ENCODE measurements at regions not wholly inside any gene's neighbourhood (a gene's known extent, or its start where the extent isn't known, plus 50 kb on each side); places are given as distances from the start of the nearest gene placed in this dataset.

DNA sequence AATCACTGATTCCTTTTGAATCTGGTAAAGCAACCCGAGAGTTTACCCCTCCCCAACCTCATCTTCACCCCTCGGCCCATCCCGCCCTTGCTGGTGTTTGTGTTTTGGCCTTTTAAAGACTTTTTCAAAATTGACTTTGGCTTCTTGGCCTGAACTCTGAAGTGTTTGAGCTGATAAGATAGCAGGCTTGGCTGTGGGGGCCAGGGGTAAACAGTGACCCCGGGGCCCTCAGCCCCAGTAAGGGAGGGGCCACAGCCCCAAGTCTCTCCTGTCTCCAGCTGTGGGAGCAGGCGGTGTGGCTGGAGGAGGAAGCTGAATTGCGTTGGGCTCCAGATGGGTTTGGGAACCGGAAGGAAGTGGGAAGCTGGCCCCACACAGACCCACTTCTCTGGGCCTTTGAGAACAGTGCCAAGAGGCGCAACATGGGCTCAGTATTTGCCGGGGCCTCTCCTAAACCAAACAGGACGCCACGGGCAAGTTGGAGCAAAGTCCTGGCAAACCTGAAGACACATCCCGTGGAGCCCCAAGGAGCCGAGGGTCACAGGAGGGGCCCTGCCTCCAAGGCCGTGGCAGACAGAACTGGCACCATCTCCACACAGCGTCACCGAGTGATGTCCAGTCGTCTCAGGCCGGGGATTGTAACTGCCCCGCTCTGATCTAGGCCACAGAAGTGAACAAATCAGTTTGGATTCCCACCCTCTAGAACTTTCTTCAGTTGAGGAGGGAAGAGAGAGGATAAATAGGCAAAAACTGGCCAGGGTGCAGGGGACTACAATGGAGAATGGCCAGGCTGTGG, 54.3 kb upstream of the PTPN1 start:
- no peak overlapping the region for H3K9ac ChIP-seq (ENCODE audit: low read length)
- no peaks in the 10 kb centered on the region for H3K36me3 ChIP-seq (ENCODE audit: low read depth, low read length)
- H3K4me3 ChIP-seq (ENCODE audit: low read length): no peak overlapping the region
- no TSS peak for BruUV-seq (replicated peaks)
- TF ChIP-seq EZH2 (IDR thresholded peaks at IDR 0.05; ENCODE audit: low read length, unreplicated experiment) (no peak), EZH2phosphoT487 (IDR thresholded peaks at IDR 0.05; ENCODE audit: borderline replicate concordance, low read length) (no peak)
- TF ChIP-seq, protein P1, sequence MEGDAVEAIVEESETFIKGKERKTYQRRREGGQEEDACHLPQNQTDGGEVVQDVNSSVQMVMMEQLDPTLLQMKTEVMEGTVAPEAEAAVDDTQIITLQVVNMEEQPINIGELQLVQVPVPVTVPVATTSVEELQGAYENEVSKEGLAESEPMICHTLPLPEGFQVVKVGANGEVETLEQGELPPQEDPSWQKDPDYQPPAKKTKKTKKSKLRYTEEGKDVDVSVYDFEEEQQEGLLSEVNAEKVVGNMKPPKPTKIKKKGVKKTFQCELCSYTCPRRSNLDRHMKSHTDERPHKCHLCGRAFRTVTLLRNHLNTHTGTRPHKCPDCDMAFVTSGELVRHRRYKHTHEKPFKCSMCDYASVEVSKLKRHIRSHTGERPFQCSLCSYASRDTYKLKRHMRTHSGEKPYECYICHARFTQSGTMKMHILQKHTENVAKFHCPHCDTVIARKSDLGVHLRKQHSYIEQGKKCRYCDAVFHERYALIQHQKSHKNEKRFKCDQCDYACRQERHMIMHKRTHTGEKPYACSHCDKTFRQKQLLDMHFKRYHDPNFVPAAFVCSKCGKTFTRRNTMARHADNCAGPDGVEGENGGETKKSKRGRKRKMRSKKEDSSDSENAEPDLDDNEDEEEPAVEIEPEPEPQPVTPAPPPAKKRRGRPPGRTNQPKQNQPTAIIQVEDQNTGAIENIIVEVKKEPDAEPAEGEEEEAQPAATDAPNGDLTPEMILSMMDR (conservative IDR thresholded peaks at IDR 0.05; ENCODE audit: low read depth, low read length): no peak
- H3K4me2 ChIP-seq (ENCODE audit: low read length): no peak overlapping the region
- H3K27ac ChIP-seq (ENCODE audit: low read length): no peak overlapping the region
- ChIA-PET CTCF (interaction anchor here (0.6 kb wide), 2 partner anchors 56 to 207 kb away, joined by 3 to 4 read pairs; no protein-coding TSS in a partner anchor), POLR2A (ENCODE audit: unreplicated experiment) (no interaction called here)
- intact Hi-C loops (cut with micrococcal nuclease): no loop called here
- DNase-seq: no peak
- no peaks in the 10 kb centered on the region for H3K9me3 ChIP-seq (ENCODE audit: low read length)
- 0 out of 2 replicates have a peak, but pooled peaks cover 5% of the 10 kb centered on the region for H3K9me2 ChIP-seq (replicated peaks; ENCODE audit: low read length)
- no peaks in the 10 kb centered on the region for H3K79me2 ChIP-seq (ENCODE audit: low read length)
- H3K4me1 ChIP-seq (ENCODE audit: insufficient read depth, low read length): peaks cover 4% of the 10 kb centered on the region; the same call in 1 of the 2 replicates
- no peaks in the 10 kb centered on the region for H4K20me1 ChIP-seq (ENCODE audit: low read length)
- no peaks in the 10 kb centered on the region for H3F3A ChIP-seq (ENCODE audit: low read length, unreplicated experiment)
- no peak for ATAC-seq
- H2AFZ ChIP-seq (ENCODE audit: low read length): no peak overlapping the region
- no peaks in the 10 kb centered on the region for H3K27me3 ChIP-seq (ENCODE audit: low read length)

DNA sequence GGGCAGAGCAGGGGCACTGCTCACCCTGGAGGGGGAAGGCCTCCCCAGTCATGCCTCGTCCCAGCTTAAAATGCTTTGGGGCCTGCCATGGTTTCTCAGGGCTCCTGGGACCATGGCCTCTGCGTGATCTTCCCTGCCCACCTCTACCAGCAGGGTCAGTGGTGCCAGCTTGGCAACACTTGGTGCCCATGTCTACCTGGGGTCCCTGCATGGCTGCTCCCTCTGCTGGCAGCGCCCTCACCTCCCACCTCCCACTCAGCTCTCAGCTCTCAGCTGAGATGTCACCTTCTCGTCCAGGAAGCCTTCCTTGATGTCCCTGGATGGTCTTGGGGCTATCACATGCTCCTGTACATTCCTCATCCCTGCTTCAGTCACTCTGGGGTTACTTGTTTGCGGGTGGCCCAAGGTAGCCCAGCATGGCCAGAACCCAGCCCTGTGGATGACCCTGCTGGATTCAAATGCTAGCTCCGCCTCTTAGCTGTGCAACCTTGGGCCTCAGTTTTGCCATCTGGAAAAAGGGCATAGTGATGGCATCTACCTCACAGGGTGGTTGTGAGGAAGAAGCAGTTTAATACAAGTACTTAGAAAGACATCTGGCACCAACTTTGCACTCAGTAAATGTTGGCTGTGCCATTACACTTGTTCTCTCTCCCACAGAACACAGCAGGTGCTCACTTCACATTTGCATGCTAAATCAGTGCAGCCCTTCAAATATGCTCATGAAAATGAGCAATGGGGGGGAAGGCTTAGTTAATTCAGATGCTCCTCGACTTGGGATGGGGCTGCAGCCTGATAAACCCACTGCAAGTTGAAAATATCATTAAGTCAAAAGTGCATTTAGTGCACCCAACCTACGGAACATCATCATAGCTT, 53.5 kb upstream of the PTPN1 start:
- Histone ChIP-seq H3K79me2 (ENCODE audit: low read length) (no peaks in the 10 kb centered on the region), H3F3A (ENCODE audit: low read length, unreplicated experiment) (no peaks in the 10 kb centered on the region), H3K9me3 (ENCODE audit: low read length) (no peaks in the 10 kb centered on the region), H3K36me3 (ENCODE audit: low read depth, low read length) (no peaks in the 10 kb centered on the region), H3K9ac (ENCODE audit: low read length) (no peak overlapping the region), H4K20me1 (ENCODE audit: low read length) (no peaks in the 10 kb centered on the region), H3K4me3 (ENCODE audit: low read length) (no peak overlapping the region), H3K27me3 (ENCODE audit: low read length) (no peaks in the 10 kb centered on the region), H3K4me2 (ENCODE audit: low read length) (no peak overlapping the region), H3K4me1 (ENCODE audit: insufficient read depth, low read length) (peaks cover 4% of the 10 kb centered on the region; the same call in 1 of the 2 replicates), H3K9me2 (replicated peaks; ENCODE audit: low read length) (0 out of 2 replicates have a peak, but pooled peaks cover 5% of the 10 kb centered on the region), H2AFZ (ENCODE audit: low read length) (no peak overlapping the region), H3K27ac (ENCODE audit: low read length) (no peak overlapping the region)
- ChIA-PET CTCF (no interaction called here), POLR2A (ENCODE audit: unreplicated experiment) (no interaction called here)
- intact Hi-C loops (cut with micrococcal nuclease): no loop called here
- BruUV-seq (replicated peaks): no TSS peak
- 0 out of 2 replicates have a peak, but pooled peaks have one; percentile 14 for ATAC-seq
- no peak for DNase-seq
- TF ChIP-seq, protein P1 (conservative IDR thresholded peaks at IDR 0.05; ENCODE audit: low read depth, low read length): peak; percentile 56
- TF ChIP-seq EZH2phosphoT487 (IDR thresholded peaks at IDR 0.05; ENCODE audit: borderline replicate concordance, low read length): no peak
- TF ChIP-seq EZH2 (IDR thresholded peaks at IDR 0.05; ENCODE audit: low read length, unreplicated experiment): no peak
